Hepatocyte (in vitro differentiated cells): ENCODE measurements at regions not wholly inside any gene's neighbourhood (a gene's known extent, or its start where the extent isn't known, plus 50 kb on each side); places are given as distances from the start of the nearest gene placed in this dataset.

Experiments
- DNase-seq: peaks from one replicate; pipeline ENCODE4 v3.0.0-alpha.2; 2016; ENCODE audit warnings: low spot score
- H2AFZ ChIP-seq: fragments of 200-600 bp; sonication (generic); 2 replicates; pipeline ENCODE4 v1.6.0; 2016; ENCODE audit warnings: antibody characterized with exemption, mild to moderate bottlenecking
- H3K27ac ChIP-seq: fragments of 200-600 bp; sonication (generic); 2 replicates; pipeline ENCODE4 v1.5.1; 2016; ENCODE audit warnings: mild to moderate bottlenecking
- H3K27me3 ChIP-seq: fragments of 200-600 bp; sonication (generic); 2 replicates; pipeline ENCODE4 v1.6.1; 2016
- H3K36me3 ChIP-seq: fragments of 200-600 bp; sonication (generic); replicated peaks from 2 replicates; pipeline ENCODE4 v1.5.1; 2016; ENCODE audit warnings: low read depth; ENCODE audit not compliant: insufficient read depth
- H3K4me1 ChIP-seq: fragments of 200-600 bp; sonication (generic); 2 replicates; pipeline ENCODE4 v1.5.1; 2016; ENCODE audit warnings: mild to moderate bottlenecking, moderate library complexity; ENCODE audit not compliant: insufficient read depth
- H3K4me2 ChIP-seq: fragments of 200-600 bp; sonication (generic); 2 replicates; pipeline ENCODE4 v1.6.0; 2016
- H3K4me3 ChIP-seq: fragments of 200-600 bp; sonication (generic); 2 replicates; pipeline ENCODE4 v1.5.1; 2016; ENCODE audit warnings: mild to moderate bottlenecking
- H3K79me2 ChIP-seq: fragments of 200-600 bp; sonication (generic); 2 replicates; pipeline ENCODE4 v1.6.0; 2017; ENCODE audit warnings: mild to moderate bottlenecking
- H3K9me2 ChIP-seq: fragments of 200-600 bp; sonication (generic); replicated peaks from 2 replicates; pipeline ENCODE4 v1.6.0; 2017; ENCODE audit warnings: mild to moderate bottlenecking; ENCODE audit not compliant: insufficient read depth
- H3K9me3 ChIP-seq: fragments of 200-600 bp; sonication (generic); 2 replicates; pipeline ENCODE4 v1.5.1; 2016; ENCODE audit warnings: low read depth, mild to moderate bottlenecking
- H4K20me1 ChIP-seq: fragments of 200-600 bp; sonication (generic); 2 replicates; pipeline ENCODE4 v1.6.0; 2016; ENCODE audit warnings: mild to moderate bottlenecking; ENCODE audit not compliant: insufficient read depth, poor library complexity, severe bottlenecking
- CTCF ChIP-seq: fragments of 200-600 bp; sonication (generic); IDR thresholded peaks from 2 replicates; pipeline ENCODE4 v1.5.1; 2016; ENCODE audit warnings: antibody characterized with exemption, mild to moderate bottlenecking; ENCODE audit not compliant: poor library complexity
- EZH2 ChIP-seq: fragments of 200-600 bp; sonication (generic); IDR thresholded peaks from 2 replicates; pipeline ENCODE4 v1.6.1; 2016; ENCODE audit warnings: antibody characterized with exemption, mild to moderate bottlenecking, borderline replicate concordance
- EZH2phosphoT487 ChIP-seq: fragments of 200-600 bp; sonication (generic); IDR thresholded peaks from one replicate; pipeline ENCODE4 v1.6.1; 2018; ENCODE audit warnings: antibody characterized with exemption, mild to moderate bottlenecking, low read depth, moderate library complexity; ENCODE audit not compliant: unreplicated experiment, severe bottlenecking
- WGBS: methylation state at CpG from one replicate; pipeline ENCODE4 v1.1.6; 2016; ENCODE audit warnings: low lambda C conversion rate; ENCODE audit errors: missing lambda C conversion rate; 5-methylcytosine and 5-hydroxymethylcytosine counted together

GRCh38 chr15:31238906-31239305, 87.7 kb upstream of the KLF13 start:
- TF ChIP-seq CTCF = no peak
- no peak for TF ChIP-seq EZH2
- no peak for TF ChIP-seq EZH2phosphoT487
- H3K9me3 ChIP-seq = no peaks in the 10 kb centered on the region
- no peaks in the 10 kb centered on the region for H3K9me2 ChIP-seq
- H3K27ac ChIP-seq = no peak overlapping the region
- H3K27me3 ChIP-seq = no peaks in the 10 kb centered on the region
- peaks cover 6% of the 10 kb centered on the region for H3K4me1 ChIP-seq
- H3K79me2 ChIP-seq = no peaks in the 10 kb centered on the region
- H2AFZ ChIP-seq = no peak overlapping the region
- DNase-seq = no peak
- no peak overlapping the region for H3K4me3 ChIP-seq
- no peaks in the 10 kb centered on the region for H3K36me3 ChIP-seq
- H4K20me1 ChIP-seq = no peaks in the 10 kb centered on the region
- no peak overlapping the region for H3K4me2 ChIP-seq
- 80% methylated on average over 1 of the region's 1 CpG for WGBS

GRCh38 chr15:31239409-31239808, 87.2 kb upstream of the KLF13 start:
- peaks cover 6% of the 10 kb centered on the region for H3K4me1 ChIP-seq
- H2AFZ ChIP-seq = no peak overlapping the region
- no peak overlapping the region for H3K4me3 ChIP-seq
- no peaks in the 10 kb centered on the region for H3K9me3 ChIP-seq
- H3K27ac ChIP-seq = no peak overlapping the region
- H3K4me2 ChIP-seq = no peak overlapping the region
- no peaks in the 10 kb centered on the region for H3K79me2 ChIP-seq
- DNase-seq = no peak
- TF ChIP-seq EZH2 = no peak
- TF ChIP-seq EZH2phosphoT487 = no peak
- TF ChIP-seq CTCF = no peak
- no peaks in the 10 kb centered on the region for H3K9me2 ChIP-seq
- WGBS = 88% methylated on average over 4 of the region's 4 CpGs
- no peaks in the 10 kb centered on the region for H4K20me1 ChIP-seq
- H3K27me3 ChIP-seq = no peaks in the 10 kb centered on the region
- H3K36me3 ChIP-seq = no peaks in the 10 kb centered on the region

GRCh38 chr15:31241888-31242522, 84.6 kb upstream of the KLF13 start:
- Histone ChIP-seq H3K79me2 (no peaks in the 10 kb centered on the region), H3K9me2 (no peaks in the 10 kb centered on the region), H3K4me3 (no peak overlapping the region), H3K4me2 (no peak overlapping the region), H2AFZ (no peak overlapping the region), H4K20me1 (no peaks in the 10 kb centered on the region), H3K9me3 (no peaks in the 10 kb centered on the region), H3K27me3 (no peaks in the 10 kb centered on the region), H3K27ac (no peak overlapping the region), H3K36me3 (no peaks in the 10 kb centered on the region), H3K4me1 (no peaks in the 10 kb centered on the region)
- 88% methylated on average over 8 of the region's 8 CpGs for WGBS
- no peak for TF ChIP-seq CTCF
- no peak for TF ChIP-seq EZH2phosphoT487
- no peak for TF ChIP-seq EZH2
- no peak for DNase-seq
